WTC11 (cell line): ENCODE measurements at regions not wholly inside any gene's neighbourhood (a gene's known extent, or its start where the extent isn't known, plus 50 kb on each side); places are given as distances from the start of the nearest gene placed in this dataset.

Experiments
- ATAC-seq: fragments of 200-7000 bp; cut with Tn5 transposase; 2 replicates; pipeline ENCODE4 v1.10.0; 2021; ENCODE audit warnings: mild to moderate bottlenecking, moderate library complexity
- CTCF ChIA-PET: fragments of 300-600 bp; sonication (Branson Sonifier 250); formaldehyde crosslinking; loops from one replicate; lab custom pipeline; 2021; ENCODE audit warnings: antibody characterized with exemption; lab: Charles Lee
- POLR2A ChIA-PET: fragments of 350-600 bp; sonication (Branson Sonifier 250); formaldehyde crosslinking; loops from one replicate; lab custom pipeline; 2021; ENCODE audit warnings: antibody characterized with exemption; lab: Charles Lee
- DNase-seq: peaks from one replicate; pipeline ENCODE4 v3.0.0; 2021; ENCODE audit warnings: low spot score
- H3K27ac Mint-ChIP-seq: 2 replicates; pipeline ENCODE4 v1.8.0; 2021; ENCODE audit warnings: mixed read lengths
- H3K27me3 Mint-ChIP-seq: 2 replicates; pipeline ENCODE4 v1.8.0; 2021; ENCODE audit warnings: low read depth, mild to moderate bottlenecking, moderate library complexity, mixed read lengths
- H3K36me3 Mint-ChIP-seq: 2 replicates; pipeline ENCODE4 v1.8.0; 2021; ENCODE audit warnings: mixed read lengths
- H3K4me1 Mint-ChIP-seq: 2 replicates; pipeline ENCODE4 v1.8.0; 2022; ENCODE audit warnings: mixed read lengths
- H3K4me3 Mint-ChIP-seq: 2 replicates; pipeline ENCODE4 v1.8.0; 2021; ENCODE audit warnings: mild to moderate bottlenecking, moderate library complexity, mixed read lengths
- H3K9me3 Mint-ChIP-seq: 2 replicates; pipeline ENCODE4 v1.8.0; 2021; ENCODE audit warnings: mixed read lengths
- ATF2 ChIP-seq: sonication (generic); formaldehyde crosslinking; IDR thresholded peaks from 2 replicates; pipeline ENCODE4 v1.8.1; 2022; ENCODE audit warnings: low read depth, missing genetic modification reagents, borderline replicate concordance
- CBFB ChIP-seq: sonication (generic); formaldehyde crosslinking; IDR thresholded peaks from 2 replicates; pipeline ENCODE4 v1.8.1; 2022; ENCODE audit warnings: mild to moderate bottlenecking, low read depth, missing genetic modification reagents
- CREM ChIP-seq: sonication (generic); formaldehyde crosslinking; IDR thresholded peaks from 2 replicates; pipeline ENCODE4 v1.8.1; 2022; ENCODE audit warnings: mild to moderate bottlenecking, missing genetic modification reagents, moderate library complexity
- ELF4 ChIP-seq: sonication (generic); formaldehyde crosslinking; IDR thresholded peaks from 2 replicates; pipeline ENCODE4 v1.8.1; 2022; ENCODE audit warnings: low read depth, mild to moderate bottlenecking, moderate library complexity, missing genetic modification reagents
- HMGA2 ChIP-seq: fragments of 250-450 bp; sonication (Bioruptor Pico); IDR thresholded peaks from 2 replicates; pipeline ENCODE4 v1.4.0; 2021; ENCODE audit warnings: mild to moderate bottlenecking, moderate library complexity
- JAZF1 ChIP-seq: fragments of 250-450 bp; sonication (Bioruptor Pico); IDR thresholded peaks from 2 replicates; pipeline ENCODE4 v1.9.0; 2021; ENCODE audit warnings: moderate library complexity, mild to moderate bottlenecking, inconsistent platforms
- JUN ChIP-seq: sonication (generic); formaldehyde crosslinking; IDR thresholded peaks from 2 replicates; pipeline ENCODE4 v1.8.0; 2023; ENCODE audit warnings: mild to moderate bottlenecking, missing genetic modification reagents
- NFATC4 ChIP-seq: fragments of 250-450 bp; sonication (Bioruptor Pico); IDR thresholded peaks from 2 replicates; pipeline ENCODE4 v1.9.0; 2021; ENCODE audit warnings: mild to moderate bottlenecking
- NFE2L1 ChIP-seq: sonication (generic); formaldehyde crosslinking; IDR thresholded peaks from 2 replicates; pipeline ENCODE4 v1.8.1; 2023; ENCODE audit warnings: missing genetic modification reagents
- NR2C2 ChIP-seq: sonication (generic); formaldehyde crosslinking; IDR thresholded peaks from 2 replicates; pipeline ENCODE4 v1.8.0; 2022; ENCODE audit warnings: mild to moderate bottlenecking, missing genetic modification reagents
- PRRX2 ChIP-seq: fragments of 250-450 bp; sonication (Bioruptor Pico); IDR thresholded peaks from 2 replicates; pipeline ENCODE4 v1.8.0; 2021; ENCODE audit warnings: mild to moderate bottlenecking
- ZNF121 ChIP-seq: sonication (generic); formaldehyde crosslinking; IDR thresholded peaks from 2 replicates; pipeline ENCODE4 v1.8.0; 2023; ENCODE audit warnings: missing genetic modification reagents
- ZNF219 ChIP-seq: sonication (generic); formaldehyde crosslinking; IDR thresholded peaks from 2 replicates; pipeline ENCODE4 v1.8.0; 2023; ENCODE audit warnings: missing genetic modification reagents, mild to moderate bottlenecking, borderline replicate concordance
- ZNF281 ChIP-seq: sonication (generic); formaldehyde crosslinking; IDR thresholded peaks from 2 replicates; pipeline ENCODE4 v1.8.0; 2023; ENCODE audit warnings: mild to moderate bottlenecking, missing genetic modification reagents
- ZNF671 ChIP-seq: fragments of 250-450 bp; sonication (Bioruptor Pico); IDR thresholded peaks from 2 replicates; pipeline ENCODE4 v1.8.0; 2021; ENCODE audit warnings: mild to moderate bottlenecking
- TF ChIP-seq, protein P1 (sequence below): fragments of 250-450 bp; sonication (Bioruptor Pico); IDR thresholded peaks from 2 replicates; pipeline ENCODE4 v1.9.0; 2021; ENCODE audit warnings: mild to moderate bottlenecking
- TF ChIP-seq, protein P2 (sequence below): sonication (generic); formaldehyde crosslinking; IDR thresholded peaks from 2 replicates; pipeline ENCODE4 v1.8.0; 2022; ENCODE audit warnings: mild to moderate bottlenecking, missing genetic modification reagents
- TF ChIP-seq, protein P3 (sequence below): sonication (generic); formaldehyde crosslinking; IDR thresholded peaks from 2 replicates; pipeline ENCODE4 v1.8.1; 2022; ENCODE audit warnings: missing genetic modification reagents, borderline replicate concordance

GRCh38 chr4:95987851-95988250, 148.0 kb downstream of the PDHA2 start:
- POLR2A ChIA-PET = no interaction called here
- Mint-ChIP-seq H3K4me1 (peaks cover 5% of the 10 kb centered on the region; the same call in 1 of the 2 replicates), H3K36me3 (no peaks in the 10 kb centered on the region), H3K27me3 (no peaks in the 10 kb centered on the region), H3K4me3 (no peak overlapping the region), H3K27ac (no peak overlapping the region), H3K9me3 (peaks cover 22% of the 10 kb centered on the region; the same call in 1 of the 2 replicates)
- DNase-seq (no peak), ATAC-seq (no peak)
- CTCF ChIA-PET = no interaction called here
- TF ChIP-seq, protein P1, sequence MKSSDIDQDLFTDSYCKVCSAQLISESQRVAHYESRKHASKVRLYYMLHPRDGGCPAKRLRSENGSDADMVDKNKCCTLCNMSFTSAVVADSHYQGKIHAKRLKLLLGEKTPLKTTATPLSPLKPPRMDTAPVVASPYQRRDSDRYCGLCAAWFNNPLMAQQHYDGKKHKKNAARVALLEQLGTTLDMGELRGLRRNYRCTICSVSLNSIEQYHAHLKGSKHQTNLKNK (CRISPR knock-in tag) = no peak

DNA sequence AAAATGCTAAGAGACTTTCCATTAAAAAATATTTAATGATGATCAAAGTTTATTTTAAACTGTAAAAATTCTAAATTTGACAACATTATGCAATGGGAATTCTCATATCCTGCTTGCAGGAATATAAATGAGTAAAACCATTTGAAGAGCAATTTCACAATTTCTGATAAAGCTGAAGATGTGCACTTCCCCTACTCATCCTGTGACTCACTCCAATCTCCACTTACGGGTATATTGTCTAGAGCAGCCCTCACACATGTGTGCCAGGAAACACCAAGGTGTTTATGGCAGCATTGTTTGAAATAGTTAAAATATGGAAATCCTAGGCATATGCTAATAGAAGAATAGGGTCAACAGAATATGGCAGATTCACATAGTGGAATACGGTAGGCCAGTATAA, 158.4 kb downstream of the PDHA2 start:
- Mint-ChIP-seq H3K27me3 (no peaks in the 10 kb centered on the region), H3K36me3 (no peaks in the 10 kb centered on the region), H3K27ac (no peak overlapping the region), H3K9me3 (peaks cover 8% of the 10 kb centered on the region), H3K4me1 (no peaks in the 10 kb centered on the region), H3K4me3 (no peak overlapping the region)
- DNase-seq (no peak), ATAC-seq (no peak)
- ChIA-PET CTCF (no interaction called here), POLR2A (no interaction called here)
- no peak for TF ChIP-seq ELF4 (CRISPR knock-in tag)
- no peak for TF ChIP-seq NFATC4 (CRISPR knock-in tag)
- no peak for TF ChIP-seq ZNF281 (CRISPR knock-in tag)
- TF ChIP-seq CREM (CRISPR knock-in tag) = no peak
- TF ChIP-seq JAZF1 (CRISPR knock-in tag) = no peak

DNA sequence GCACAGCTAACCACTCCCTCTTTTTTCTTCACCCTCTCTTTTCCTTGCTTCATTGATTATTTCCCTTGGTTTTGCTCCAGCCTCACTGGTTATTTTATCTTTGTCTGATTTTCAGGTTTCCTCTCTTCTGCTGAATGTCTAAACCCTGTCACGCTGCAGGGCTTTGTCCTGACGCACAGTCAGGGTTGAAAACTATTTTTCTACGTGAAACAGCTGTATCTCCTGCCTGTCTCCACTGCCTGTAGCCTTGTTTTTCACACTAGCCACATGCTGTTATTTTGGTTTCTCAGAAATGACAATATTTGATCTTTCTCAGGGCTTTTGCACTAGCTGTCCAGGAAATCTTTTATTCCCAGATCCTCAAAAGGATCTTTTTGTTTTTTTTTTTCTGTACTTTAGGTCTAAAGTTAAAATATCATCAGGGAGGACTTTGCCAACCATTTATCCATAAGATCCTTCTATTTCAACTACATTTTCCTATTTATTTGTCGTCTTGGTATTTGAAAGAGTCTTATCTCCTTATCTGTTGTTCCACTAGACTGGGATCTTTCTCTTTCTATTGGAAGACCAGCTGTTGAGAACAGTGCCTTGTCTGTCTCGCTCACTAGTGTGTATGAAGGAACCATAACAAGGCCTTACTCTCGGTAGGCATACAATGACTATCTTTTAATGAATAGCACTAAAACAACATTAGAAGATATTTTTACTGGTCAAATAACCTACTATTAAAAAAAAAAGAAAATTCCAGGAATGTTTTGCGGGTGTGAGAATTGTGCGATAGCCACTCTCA, 164.3 kb downstream of the PDHA2 start:
- no peak for ATAC-seq
- CTCF ChIA-PET = no interaction called here

DNA sequence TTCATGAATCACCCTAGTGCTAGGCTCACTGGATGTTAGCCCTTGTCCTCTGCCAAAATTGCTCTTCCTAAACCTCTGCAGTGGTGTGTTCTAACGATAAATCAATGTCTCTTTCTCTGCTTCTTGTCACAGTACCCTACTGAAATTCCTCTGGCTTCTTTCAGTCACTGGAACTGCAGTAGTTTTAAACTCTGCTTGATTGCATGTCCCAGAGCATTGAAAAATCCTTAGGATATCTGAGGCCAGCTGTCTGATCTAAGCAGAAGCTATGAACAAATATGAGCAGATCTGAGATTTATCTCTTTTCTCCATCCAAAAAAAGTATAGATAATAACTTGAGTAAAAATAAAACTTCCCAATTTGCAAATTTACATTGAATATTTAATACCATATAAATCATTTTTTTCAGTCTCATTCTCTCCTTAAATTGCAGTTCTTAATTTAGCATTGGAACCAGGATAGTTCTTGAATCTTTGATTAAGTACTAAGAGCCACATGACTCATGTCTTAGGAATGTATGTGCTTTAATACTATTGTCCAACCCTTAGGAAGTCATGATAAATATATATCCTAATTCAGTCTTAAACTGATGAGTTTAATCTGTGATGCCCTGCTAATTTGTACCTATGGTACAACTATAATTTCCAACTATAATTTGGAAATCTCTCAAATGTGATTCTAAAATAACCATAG, 169.7 kb downstream of the PDHA2 start:
- TF ChIP-seq, protein P2, sequence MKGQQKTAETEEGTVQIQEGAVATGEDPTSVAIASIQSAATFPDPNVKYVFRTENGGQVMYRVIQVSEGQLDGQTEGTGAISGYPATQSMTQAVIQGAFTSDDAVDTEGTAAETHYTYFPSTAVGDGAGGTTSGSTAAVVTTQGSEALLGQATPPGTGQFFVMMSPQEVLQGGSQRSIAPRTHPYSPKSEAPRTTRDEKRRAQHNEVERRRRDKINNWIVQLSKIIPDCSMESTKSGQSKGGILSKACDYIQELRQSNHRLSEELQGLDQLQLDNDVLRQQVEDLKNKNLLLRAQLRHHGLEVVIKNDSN (CRISPR knock-in tag) = no peak
- Mint-ChIP-seq H3K27ac (peak overlapping the region; percentile 1; the same call in 1 of the 2 replicates), H3K4me3 (no peak overlapping the region), H3K4me1 (peaks cover 17% of the 10 kb centered on the region), H3K27me3 (no peaks in the 10 kb centered on the region), H3K9me3 (peaks cover 4% of the 10 kb centered on the region; the same call in 1 of the 2 replicates), H3K36me3 (0 out of 2 replicates have a peak, but pooled peaks cover 3% of the 10 kb centered on the region)
- no peak for ATAC-seq
- ChIA-PET CTCF (no interaction called here), POLR2A (no interaction called here)
- no peak for DNase-seq

More for the DNA sequence above, 164.3 kb downstream of the PDHA2 start:
- H3K4me3 Mint-ChIP-seq = no peak overlapping the region
- no peak overlapping the region for H3K27ac Mint-ChIP-seq
- no peak for DNase-seq
- no peaks in the 10 kb centered on the region for H3K4me1 Mint-ChIP-seq
- no peak for TF ChIP-seq NFE2L1 (CRISPR knock-in tag)
- no peak for TF ChIP-seq ZNF121
- peaks cover 9% of the 10 kb centered on the region for H3K9me3 Mint-ChIP-seq
- POLR2A ChIA-PET = no interaction called here
- H3K27me3 Mint-ChIP-seq = no peaks in the 10 kb centered on the region
- H3K36me3 Mint-ChIP-seq = no peaks in the 10 kb centered on the region

- peaks cover 4% of the 10 kb centered on the region; the same call in 1 of the 2 replicates for H3K9me3 Mint-ChIP-seq
- ATAC-seq (no peak), DNase-seq (no peak)
- CTCF ChIA-PET = no interaction called here
- H3K27me3 Mint-ChIP-seq = no peaks in the 10 kb centered on the region
- no peak overlapping the region for H3K4me3 Mint-ChIP-seq
- no peak overlapping the region for H3K27ac Mint-ChIP-seq
- peaks cover 20% of the 10 kb centered on the region for H3K4me1 Mint-ChIP-seq
- 0 out of 2 replicates have a peak, but pooled peaks cover 3% of the 10 kb centered on the region for H3K36me3 Mint-ChIP-seq
- POLR2A ChIA-PET = no interaction called here
- TF ChIP-seq JUN (no peak), ATF2 (CRISPR knock-in tag) (no peak), ZNF219 (CRISPR knock-in tag) (no peak), CREM (CRISPR knock-in tag) (no peak), PRRX2 (CRISPR knock-in tag) (no peak), NFATC4 (CRISPR knock-in tag) (no peak), CBFB (no peak), HMGA2 (no peak), ZNF671 (CRISPR knock-in tag) (no peak), NR2C2 (no peak)
- TF ChIP-seq, protein P3, sequence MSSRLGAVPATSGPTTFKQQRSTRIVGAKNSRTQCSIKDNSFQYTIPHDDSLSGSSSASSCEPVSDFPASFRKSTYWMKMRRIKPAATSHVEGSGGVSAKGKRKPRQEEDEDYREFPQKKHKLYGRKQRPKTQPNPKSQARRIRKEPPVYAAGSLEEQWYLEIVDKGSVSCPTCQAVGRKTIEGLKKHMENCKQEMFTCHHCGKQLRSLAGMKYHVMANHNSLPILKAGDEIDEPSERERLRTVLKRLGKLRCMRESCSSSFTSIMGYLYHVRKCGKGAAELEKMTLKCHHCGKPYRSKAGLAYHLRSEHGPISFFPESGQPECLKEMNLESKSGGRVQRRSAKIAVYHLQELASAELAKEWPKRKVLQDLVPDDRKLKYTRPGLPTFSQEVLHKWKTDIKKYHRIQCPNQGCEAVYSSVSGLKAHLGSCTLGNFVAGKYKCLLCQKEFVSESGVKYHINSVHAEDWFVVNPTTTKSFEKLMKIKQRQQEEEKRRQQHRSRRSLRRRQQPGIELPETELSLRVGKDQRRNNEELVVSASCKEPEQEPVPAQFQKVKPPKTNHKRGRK = no peak
Measured at GRCh38 chr4:96012687-96013086, 172.8 kb downstream of the PDHA2 start.
